ENCODE measurements at regions not wholly inside any gene's neighbourhood (a gene's known extent, or its start where the extent isn't known, plus 50 kb on each side); places are given as distances from the start of the nearest gene placed in this dataset.

- TF ChIP-seq TAF1 (IDR thresholded peaks at IDR 0.05; ENCODE audit: low read depth, low read length) (no peak), PAX5 (IDR thresholded peaks at IDR 0.05; ENCODE audit: insufficient read depth, low read length, severe bottlenecking) (no peak), POU2F2 (IDR thresholded peaks at IDR 0.05; ENCODE audit: low read depth, low read length) (no peak)
These were observed 98.6 kb upstream of the PHYHIPL start for GRCh38 chr10:59077855-59078254.

Data from GM12891 (cell line).